SH-SY5Y (cell line): ENCODE measurements at regions not wholly inside any gene's neighbourhood (a gene's known extent, or its start where the extent isn't known, plus 50 kb on each side); places are given as distances from the start of the nearest gene placed in this dataset.

ENCODE experiments used
- GATA2 ChIP-seq: IDR thresholded peaks from 2 replicates; pipeline ENCODE4 v1.6.1; 2011; ENCODE audit warnings: mild to moderate bottlenecking, low read depth, low read length
- GATA3 ChIP-seq: IDR thresholded peaks from 2 replicates; pipeline ENCODE4 v1.6.1; 2011; ENCODE audit warnings: low read depth, mild to moderate bottlenecking, low read length, moderate library complexity

- TF ChIP-seq GATA2: no peak
- TF ChIP-seq GATA3: no peak
These were observed 86.2 kb downstream of the TNFAIP2 start for GRCh38 chr14:103209506-103209905.
